BE2C (cell line): ENCODE measurements at regions not wholly inside any gene's neighbourhood (a gene's known extent, or its start where the extent isn't known, plus 50 kb on each side); places are given as distances from the start of the nearest gene placed in this dataset.
"Not testable (repeated sequence)": the region's sequence is repeated elsewhere in the genome, so short reads cannot be mapped to it uniquely, and the experiment has no call there.

Experiments
- DNase-seq: peaks from one replicate; pipeline ENCODE4 v3.0.0-alpha.2; 2020
- H3K27me3 ChIP-seq: fragments of 250-450 bp; sonication (Bioruptor Pico); 2 replicates; pipeline ENCODE4 v1.5.1; 2020; ENCODE audit warnings: mild to moderate bottlenecking
- H3K36me3 ChIP-seq: fragments of 250-450 bp; sonication (Bioruptor Pico); 2 replicates; pipeline ENCODE4 v1.5.1; 2020; ENCODE audit warnings: mild to moderate bottlenecking
- H3K4me1 ChIP-seq: fragments of 250-450 bp; sonication (Bioruptor Pico); 2 replicates; pipeline ENCODE4 v1.5.1; 2020
- H3K4me3 ChIP-seq: 2 replicates; pipeline ENCODE4 v1.5.1; 2011; ENCODE audit warnings: low read depth, low read length
- H3K9me3 ChIP-seq: fragments of 250-450 bp; sonication (Bioruptor Pico); 2 replicates; pipeline ENCODE4 v1.5.1; 2020
- TF ChIP-seq, protein P1 (sequence below): IDR thresholded peaks from 2 replicates; pipeline ENCODE4 v1.5.1; 2012; ENCODE audit warnings: mild to moderate bottlenecking, low read depth, low read length

- DNase-seq: no peak
- H3K9me3 ChIP-seq: no peaks in the 10 kb centered on the region
- no peak overlapping the region for H3K4me3 ChIP-seq
- no peaks in the 10 kb centered on the region for H3K27me3 ChIP-seq
- TF ChIP-seq, protein P1, sequence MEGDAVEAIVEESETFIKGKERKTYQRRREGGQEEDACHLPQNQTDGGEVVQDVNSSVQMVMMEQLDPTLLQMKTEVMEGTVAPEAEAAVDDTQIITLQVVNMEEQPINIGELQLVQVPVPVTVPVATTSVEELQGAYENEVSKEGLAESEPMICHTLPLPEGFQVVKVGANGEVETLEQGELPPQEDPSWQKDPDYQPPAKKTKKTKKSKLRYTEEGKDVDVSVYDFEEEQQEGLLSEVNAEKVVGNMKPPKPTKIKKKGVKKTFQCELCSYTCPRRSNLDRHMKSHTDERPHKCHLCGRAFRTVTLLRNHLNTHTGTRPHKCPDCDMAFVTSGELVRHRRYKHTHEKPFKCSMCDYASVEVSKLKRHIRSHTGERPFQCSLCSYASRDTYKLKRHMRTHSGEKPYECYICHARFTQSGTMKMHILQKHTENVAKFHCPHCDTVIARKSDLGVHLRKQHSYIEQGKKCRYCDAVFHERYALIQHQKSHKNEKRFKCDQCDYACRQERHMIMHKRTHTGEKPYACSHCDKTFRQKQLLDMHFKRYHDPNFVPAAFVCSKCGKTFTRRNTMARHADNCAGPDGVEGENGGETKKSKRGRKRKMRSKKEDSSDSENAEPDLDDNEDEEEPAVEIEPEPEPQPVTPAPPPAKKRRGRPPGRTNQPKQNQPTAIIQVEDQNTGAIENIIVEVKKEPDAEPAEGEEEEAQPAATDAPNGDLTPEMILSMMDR: no peak
- no peaks in the 10 kb centered on the region for H3K4me1 ChIP-seq
- no peaks in the 10 kb centered on the region for H3K36me3 ChIP-seq
Measured at GRCh38 chr18:55900380-55900779, 312.4 kb upstream of the TCF4 start.

DNA sequence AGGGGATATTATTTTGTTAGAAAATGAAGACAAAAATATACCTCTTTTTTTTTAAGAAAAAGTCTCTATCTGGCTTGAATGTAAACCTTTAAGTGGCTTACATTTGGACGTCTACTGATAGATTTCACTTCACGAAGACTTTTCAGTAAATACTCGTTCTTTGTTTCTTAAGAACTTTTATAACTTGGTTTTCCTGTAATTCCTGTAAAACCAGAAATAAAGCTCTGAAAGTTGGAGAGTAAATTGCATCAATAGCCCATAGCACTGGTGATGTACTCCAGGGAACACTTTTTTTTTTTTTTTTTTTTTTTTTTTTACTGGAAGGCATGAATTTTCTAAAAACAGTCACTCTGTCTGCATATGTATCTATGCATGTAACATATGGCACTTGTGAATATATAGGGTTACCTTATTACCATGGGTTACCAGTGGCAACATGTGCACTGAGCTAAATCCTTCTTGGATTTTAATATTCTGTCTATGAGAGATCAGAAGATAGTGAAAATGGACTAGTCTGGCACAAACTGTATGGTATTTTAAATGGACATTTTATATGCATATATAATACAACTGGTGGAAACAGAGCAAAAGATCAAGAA is 309.2 kb upstream of the TCF4 start:
- no peak overlapping the region for H3K4me3 ChIP-seq
- no peaks in the 10 kb centered on the region for H3K9me3 ChIP-seq
- no peaks in the 10 kb centered on the region for H3K27me3 ChIP-seq
- H3K36me3 ChIP-seq: no peaks in the 10 kb centered on the region
- DNase-seq: no peak
- TF ChIP-seq, protein P1: no peak
- no peaks in the 10 kb centered on the region for H3K4me1 ChIP-seq

DNA sequence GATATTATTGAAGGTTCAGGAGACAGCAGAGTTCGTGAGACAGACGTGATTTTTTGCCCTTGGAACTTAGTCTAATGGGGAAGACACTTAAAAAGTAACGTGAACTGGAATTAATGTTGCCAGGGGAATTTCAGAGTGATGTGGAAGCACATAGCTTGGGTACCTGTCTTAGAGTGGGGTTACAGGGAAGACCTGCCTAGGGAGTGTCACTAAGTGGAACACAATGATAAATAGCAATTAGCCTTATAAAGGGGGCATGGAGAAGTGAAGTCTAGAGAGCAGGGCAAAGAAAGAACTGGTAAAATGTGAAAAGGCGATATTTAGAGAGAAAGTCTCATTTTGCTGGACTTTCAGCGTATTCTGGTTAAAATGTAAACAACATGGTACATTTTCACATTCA is 306.0 kb upstream of the TCF4 start:
- DNase-seq: no peak

DNA sequence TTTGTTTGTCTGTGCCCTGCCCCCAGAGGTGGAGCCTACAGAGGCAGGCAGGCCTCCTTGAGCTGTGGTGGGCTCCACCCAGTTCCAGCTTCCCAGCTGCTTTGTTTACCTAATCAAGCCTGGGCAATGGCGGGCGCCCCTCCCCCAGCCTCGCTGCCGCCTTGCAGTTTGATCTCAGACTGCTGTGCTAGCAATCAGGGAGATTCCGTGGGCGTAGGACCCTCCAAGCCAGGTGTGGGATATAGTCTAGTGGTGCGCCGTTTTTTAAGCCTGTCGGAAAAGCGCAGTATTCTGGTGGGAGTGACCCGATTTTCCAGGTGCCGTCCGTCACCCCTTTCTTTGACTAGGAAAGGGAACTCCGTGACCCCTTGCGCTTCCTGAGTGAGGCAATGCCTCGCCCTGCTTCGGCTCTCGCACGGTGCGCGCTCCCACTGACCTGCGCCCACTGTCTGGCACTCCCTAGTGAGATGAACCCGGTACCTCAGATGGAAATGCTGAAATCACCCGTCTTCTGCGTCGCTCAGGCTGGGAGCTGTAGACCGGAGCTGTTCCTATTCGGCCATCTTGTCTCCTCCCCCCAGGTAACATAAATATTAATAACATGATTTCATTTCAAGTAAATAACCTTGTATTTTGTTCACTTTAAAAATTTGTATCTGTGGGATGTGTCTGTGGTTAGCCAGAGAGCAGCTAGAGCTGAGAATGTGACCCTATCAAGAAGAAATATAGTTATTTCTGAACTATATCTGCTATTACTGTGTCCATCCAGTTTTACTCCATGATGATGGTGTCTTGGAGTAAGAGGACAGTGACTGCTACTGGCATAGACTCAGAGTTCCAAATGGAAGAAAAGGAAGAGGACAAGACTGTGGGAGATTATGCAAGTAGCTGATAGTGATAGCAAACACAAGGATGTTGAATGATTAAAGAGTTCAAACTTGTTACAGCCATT is 305.1 kb upstream of the TCF4 start:
- DNase-seq, H3K4me3 ChIP-seq, H3K4me1 ChIP-seq, H3K36me3 ChIP-seq, H3K27me3 ChIP-seq, H3K9me3 ChIP-seq: not testable (repeated sequence)

More for the DNA sequence above, 306.0 kb upstream of the TCF4 start:
- Histone ChIP-seq H3K4me3 (no peak overlapping the region), H3K4me1 (no peaks in the 10 kb centered on the region), H3K36me3 (no peaks in the 10 kb centered on the region), H3K27me3 (no peaks in the 10 kb centered on the region), H3K9me3 (no peaks in the 10 kb centered on the region)
- TF ChIP-seq, protein P1: no peak

DNA sequence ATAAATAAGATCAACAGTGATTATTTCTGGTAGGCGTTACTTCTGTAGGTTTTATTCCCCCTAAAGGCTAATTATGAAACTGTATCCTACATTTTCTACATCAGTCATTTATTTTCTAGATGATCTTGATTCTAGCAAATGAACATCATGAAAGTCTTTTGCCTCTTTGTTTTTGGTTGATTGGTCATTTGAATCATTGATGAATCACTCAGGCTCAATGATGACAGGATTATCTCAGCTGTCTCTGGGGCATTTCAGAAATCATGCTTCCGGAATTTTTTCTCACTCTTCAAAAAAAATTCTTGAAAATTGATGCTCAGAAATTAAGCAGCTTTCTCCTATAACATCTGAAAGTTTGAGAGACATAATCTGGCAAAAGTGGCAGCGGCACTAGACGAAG is 298.9 kb upstream of the TCF4 start:
- Histone ChIP-seq H3K36me3 (no peaks in the 10 kb centered on the region), H3K27me3 (no peaks in the 10 kb centered on the region), H3K4me3 (no peak overlapping the region), H3K4me1 (no peaks in the 10 kb centered on the region), H3K9me3 (no peaks in the 10 kb centered on the region)
- no peak for DNase-seq
- TF ChIP-seq, protein P1: no peak

- Histone ChIP-seq H3K9me3 (no peaks in the 10 kb centered on the region), H3K4me1 (no peaks in the 10 kb centered on the region), H3K27me3 (no peaks in the 10 kb centered on the region), H3K36me3 (no peaks in the 10 kb centered on the region), H3K4me3 (no peak overlapping the region)
- TF ChIP-seq, protein P1: no peak
- no peak for DNase-seq
Measured at GRCh38 chr18:55884498-55884897, 296.5 kb upstream of the TCF4 start.
